ENCODE measurements at regions not wholly inside any gene's neighbourhood (a gene's known extent, or its start where the extent isn't known, plus 50 kb on each side); places are given as distances from the start of the nearest gene placed in this dataset.
"Not testable (repeated sequence)": the region's sequence is repeated elsewhere in the genome, so short reads cannot be mapped to it uniquely, and the experiment has no call there.

DNA sequence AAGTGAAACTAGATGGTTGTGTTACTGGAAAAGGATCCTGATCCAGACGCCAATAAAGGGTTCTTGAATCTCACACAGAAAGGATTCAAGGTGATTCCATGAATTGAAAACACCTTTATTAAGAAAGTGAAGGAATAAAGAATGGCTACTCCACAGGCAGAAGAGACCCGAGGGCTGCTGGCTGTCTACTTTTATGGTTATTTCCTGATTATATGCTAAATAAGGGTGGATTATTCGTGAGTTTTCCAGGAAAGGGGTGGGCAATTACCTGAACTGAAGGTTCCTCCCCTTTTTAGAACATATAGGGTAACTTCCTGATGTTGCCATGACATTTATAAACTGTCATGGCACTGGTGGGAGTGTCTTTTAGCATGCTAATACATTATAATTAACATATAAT, 50.9 kb upstream of the WARS2 start:
- no peak for TF ChIP-seq CTCF (IDR thresholded peaks at IDR 0.05; ENCODE audit: extremely low read depth, missing control alignments)
- DNase-seq (ENCODE audit: low spot score) = no peak

- TF ChIP-seq CTCF (IDR thresholded peaks at IDR 0.05; ENCODE audit: extremely low read depth, missing control alignments) = no peak
- DNase-seq (ENCODE audit: low spot score) = no peak
Observed at GRCh38 chr1:119204197-119204960, 63.9 kb upstream of the WARS2 start.

DNA sequence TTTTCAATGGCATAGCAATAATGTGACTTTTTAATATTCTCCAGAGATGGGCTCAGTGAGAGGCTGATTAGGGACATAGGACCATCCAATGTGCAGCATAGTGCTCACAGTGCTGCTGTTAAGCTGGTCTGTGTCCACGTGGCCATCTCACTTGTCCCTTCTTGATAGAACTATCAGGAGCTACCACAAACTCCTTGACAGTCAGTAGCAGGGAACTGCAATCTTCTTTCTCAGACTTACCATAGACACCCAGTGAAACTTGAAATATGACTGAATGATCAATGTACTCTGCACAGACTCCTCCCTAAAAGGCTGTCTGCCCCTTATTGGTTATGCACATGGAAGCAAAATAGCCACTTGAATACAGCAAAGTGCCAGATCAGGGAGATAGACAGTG, 64.5 kb upstream of the WARS2 start:
- no peak for TF ChIP-seq CTCF (IDR thresholded peaks at IDR 0.05; ENCODE audit: extremely low read depth, missing control alignments)
- no peak for DNase-seq (ENCODE audit: low spot score)

DNA sequence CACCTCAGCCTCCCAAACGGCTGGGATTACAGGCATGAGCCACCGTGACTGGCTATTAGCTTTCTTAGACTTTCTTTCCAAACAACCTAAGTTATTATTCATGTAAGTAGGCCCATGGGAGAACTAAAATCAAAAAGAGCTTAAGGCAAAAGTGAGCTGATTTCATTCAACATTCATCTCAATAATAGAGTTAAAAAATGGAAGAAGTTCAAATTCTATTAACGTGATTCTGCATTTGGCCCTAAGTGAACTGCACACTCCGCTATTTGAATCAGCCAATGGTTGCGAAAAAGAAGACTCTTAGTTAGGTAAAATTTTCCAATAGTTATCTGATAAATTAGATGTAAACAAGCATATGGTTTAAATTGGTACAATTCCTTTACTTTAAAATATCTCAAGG, 68.6 kb upstream of the WARS2 start:
- TF ChIP-seq CTCF (IDR thresholded peaks at IDR 0.05; ENCODE audit: extremely low read depth, missing control alignments) = no peak
- DNase-seq (ENCODE audit: low spot score) = no peak

DNA sequence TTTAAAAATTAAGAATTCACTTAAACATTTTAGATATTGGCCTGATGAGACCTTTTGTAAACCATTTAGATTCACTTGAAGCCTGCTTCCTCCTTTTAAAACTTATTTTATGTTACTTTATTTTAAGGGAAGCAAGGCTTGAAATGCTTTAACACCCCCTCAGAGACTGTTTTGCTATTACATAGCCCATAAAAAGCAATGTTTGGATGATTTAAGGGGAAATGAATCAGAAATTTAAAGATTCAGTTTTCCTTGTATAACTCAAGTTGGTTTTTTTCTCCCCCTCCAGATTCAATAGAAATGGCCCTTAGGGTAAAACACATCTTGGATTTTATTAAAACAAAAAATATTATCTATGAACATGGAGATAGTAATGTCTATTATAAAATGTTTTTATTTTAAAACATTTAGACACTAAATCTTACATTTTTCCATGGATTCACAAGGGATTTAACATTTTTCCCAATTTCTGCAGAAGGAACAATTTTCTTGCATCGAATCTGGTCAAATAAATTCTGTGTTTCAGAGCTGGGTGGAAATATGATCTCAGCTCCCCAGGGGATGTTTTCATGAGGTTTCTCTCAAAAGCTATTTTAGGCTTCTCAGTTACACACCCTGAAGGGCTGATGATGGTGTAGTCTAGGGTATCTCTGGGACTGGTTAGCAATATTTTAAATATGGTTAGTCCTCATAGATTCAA, 69.3 kb upstream of the WARS2 start:
- TF ChIP-seq CTCF (IDR thresholded peaks at IDR 0.05; ENCODE audit: extremely low read depth, missing control alignments) = no peak
- DNase-seq (ENCODE audit: low spot score) = no peak

DNA sequence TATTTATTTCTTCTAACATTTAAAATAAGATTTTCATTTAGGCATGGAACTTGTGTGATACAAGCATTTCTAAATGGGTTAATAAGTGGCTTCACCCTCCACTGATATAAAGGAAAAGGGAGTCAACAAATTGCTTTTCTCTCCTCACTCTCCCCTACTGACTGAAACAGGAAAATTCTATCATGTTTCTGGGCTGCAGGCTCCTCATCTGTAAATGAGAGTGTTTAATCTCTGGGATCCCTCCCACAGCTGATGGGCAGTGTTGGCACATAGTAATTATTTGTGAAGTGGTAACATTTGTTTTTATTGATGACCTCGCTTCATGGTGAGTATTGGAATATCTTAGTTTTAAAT, 69.8 kb upstream of the WARS2 start:
- TF ChIP-seq CTCF (IDR thresholded peaks at IDR 0.05; ENCODE audit: extremely low read depth, missing control alignments) = no peak
- no peak for DNase-seq (ENCODE audit: low spot score)

GRCh38 chr1:119213213-119213612, 72.8 kb upstream of the WARS2 start:
- DNase-seq (ENCODE audit: low spot score) = not testable (repeated sequence)

- DNase-seq (ENCODE audit: low spot score) = not testable (repeated sequence)
Observed at GRCh38 chr1:119214961-119215360, 74.5 kb upstream of the WARS2 start.
